GM23338 (cell line): ENCODE measurements at regions not wholly inside any gene's neighbourhood (a gene's known extent, or its start where the extent isn't known, plus 50 kb on each side); places are given as distances from the start of the nearest gene placed in this dataset.

ENCODE experiments used
- ATAC-seq: fragments of 200-7000 bp; cut with Tn5 transposase; 3 replicates; pipeline ENCODE4 v1.9.1; 2020
- DNase-seq: peaks from one replicate; pipeline ENCODE4 v3.0.0-alpha.2; 2015; ENCODE audit warnings: low spot score
- H2AFZ ChIP-seq: fragments of 200-600 bp; sonication (generic); 2 replicates; pipeline ENCODE4 v1.8.0; 2016; ENCODE audit warnings: antibody characterized with exemption, mild to moderate bottlenecking, moderate library complexity
- H3F3A ChIP-seq: fragments of 200-600 bp; sonication (generic); replicated peaks from 2 replicates; pipeline ENCODE4 v1.8.0; 2017; ENCODE audit warnings: antibody characterized with exemption, mixed run types, low read depth
- H3K27ac ChIP-seq: fragments of 200-600 bp; sonication (generic); 2 replicates; pipeline ENCODE4 v1.6.1; 2016; ENCODE audit warnings: low read depth
- H3K27me3 ChIP-seq: fragments of 200-600 bp; sonication (generic); 2 replicates; pipeline ENCODE4 v1.8.0; 2016; ENCODE audit warnings: mild to moderate bottlenecking, mixed run types, moderate library complexity; ENCODE audit not compliant: insufficient read depth
- H3K36me3 ChIP-seq: fragments of 200-600 bp; sonication (generic); 2 replicates; pipeline ENCODE4 v1.8.0; 2016; ENCODE audit warnings: mild to moderate bottlenecking; ENCODE audit not compliant: insufficient read depth
- H3K4me1 ChIP-seq: fragments of 200-600 bp; sonication (generic); 2 replicates; pipeline ENCODE4 v1.8.0; 2016; ENCODE audit warnings: mild to moderate bottlenecking, moderate library complexity; ENCODE audit not compliant: insufficient read depth
- H3K4me2 ChIP-seq: fragments of 200-600 bp; sonication (generic); 2 replicates; pipeline ENCODE4 v1.7.1; 2017; ENCODE audit warnings: mixed run types
- H3K4me3 ChIP-seq: fragments of 200-600 bp; sonication (generic); 2 replicates; pipeline ENCODE4 v1.6.1; 2016; ENCODE audit warnings: mixed run types
- H3K79me2 ChIP-seq: fragments of 200-600 bp; sonication (generic); replicated peaks from 2 replicates; pipeline ENCODE4 v1.8.0; 2017; ENCODE audit warnings: mild to moderate bottlenecking; ENCODE audit not compliant: insufficient read depth
- H3K9me2 ChIP-seq: fragments of 200-600 bp; sonication (generic); 2 replicates; pipeline ENCODE4 v1.8.0; 2017; ENCODE audit not compliant: insufficient read depth
- H4K20me1 ChIP-seq: fragments of 200-600 bp; sonication (generic); replicated peaks from 2 replicates; pipeline ENCODE4 v1.8.0; 2017; ENCODE audit warnings: mild to moderate bottlenecking; ENCODE audit not compliant: insufficient read depth
- H3K27ac Mint-ChIP-seq: 2 replicates; pipeline ENCODE4 v1.8.0; 2020; ENCODE audit warnings: inconsistent platforms, mild to moderate bottlenecking, moderate library complexity, mixed read lengths
- H3K27me3 Mint-ChIP-seq: 3 replicates; pipeline ENCODE4 v1.8.0; 2022; ENCODE audit warnings: low read depth, mild to moderate bottlenecking, moderate library complexity, mixed read lengths, inconsistent platforms; ENCODE audit not compliant: insufficient read depth, poor library complexity
- H3K36me3 Mint-ChIP-seq: 3 replicates; pipeline ENCODE4 v1.8.0; 2021; ENCODE audit warnings: low read depth, mild to moderate bottlenecking, inconsistent platforms, moderate library complexity, mixed read lengths
- H3K4me1 Mint-ChIP-seq: 3 replicates; pipeline ENCODE4 v1.8.0; 2020; ENCODE audit warnings: mild to moderate bottlenecking, inconsistent platforms, mixed read lengths
- H3K4me3 Mint-ChIP-seq: 3 replicates; pipeline ENCODE4 v1.8.0; 2021; ENCODE audit warnings: moderate library complexity, mild to moderate bottlenecking, inconsistent platforms, mixed read lengths
- H3K9me3 Mint-ChIP-seq: 3 replicates; pipeline ENCODE4 v1.8.0; 2020; ENCODE audit warnings: moderate library complexity, mild to moderate bottlenecking, inconsistent platforms, mixed read lengths
- EZH2 ChIP-seq: fragments of 200-600 bp; sonication (generic); IDR thresholded peaks from one replicate; pipeline ENCODE4 v1.8.0; 2017; ENCODE audit warnings: antibody characterized with exemption, mild to moderate bottlenecking, low read depth; ENCODE audit not compliant: unreplicated experiment
- EZH2phosphoT487 ChIP-seq: fragments of 200-600 bp; sonication (generic); IDR thresholded peaks from one replicate; pipeline ENCODE4 v1.8.1; 2018; ENCODE audit warnings: antibody characterized with exemption; ENCODE audit not compliant: unreplicated experiment
- NANOG ChIP-seq: IDR thresholded peaks from 2 replicates; pipeline ENCODE4 v1.6.1; 2016; ENCODE audit warnings: antibody characterized with exemption, borderline replicate concordance
- ZNF114 ChIP-seq: fragments of 250-450 bp; sonication (Bioruptor Pico); IDR thresholded peaks from 2 replicates; pipeline ENCODE4 v1.5.0; 2020; ENCODE audit warnings: mild to moderate bottlenecking, moderate library complexity
- ZNF462 ChIP-seq: fragments of 250-450 bp; sonication (Bioruptor Pico); IDR thresholded peaks from 2 replicates; pipeline ENCODE4 v1.5.0; 2020; ENCODE audit warnings: mild to moderate bottlenecking, moderate library complexity
- TF ChIP-seq, protein P1 (sequence below): IDR thresholded peaks from one replicate; pipeline ENCODE4 v1.6.1; 2018; ENCODE audit warnings: antibody characterized with exemption; ENCODE audit not compliant: unreplicated experiment

- no peak for TF ChIP-seq ZNF462 (CRISPR knock-in tag)
Observed at GRCh38 chr6:804771-805170, 111.8 kb upstream of the EXOC2 start (continued).

DNA sequence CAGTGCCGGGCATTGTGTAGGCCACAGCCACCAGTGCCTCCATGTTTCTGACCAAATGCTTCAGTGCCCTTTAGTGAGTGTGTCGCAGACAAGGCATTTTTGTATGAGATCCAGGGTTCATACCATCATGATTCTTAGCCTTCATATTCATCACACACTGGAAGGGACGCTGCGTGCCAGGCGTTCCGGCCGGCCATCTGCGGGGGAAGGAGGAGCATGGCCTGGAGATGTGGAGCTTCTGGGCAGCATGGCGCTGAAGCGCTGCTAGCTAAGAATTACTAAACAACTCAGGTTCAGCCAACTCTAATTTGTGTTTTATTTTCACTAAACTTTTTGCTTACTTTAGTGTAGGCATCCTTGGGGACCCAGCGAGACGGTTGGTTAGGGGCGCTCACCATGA is 111.4 kb upstream of the EXOC2 start:
- Histone ChIP-seq H3K27ac (no peak overlapping the region), H3K27me3 (no peaks in the 10 kb centered on the region), H3K36me3 (no peaks in the 10 kb centered on the region), H3K4me3 (no peak overlapping the region), H3K4me2 (no peak overlapping the region), H3F3A (no peaks in the 10 kb centered on the region), H3K9me2 (0 out of 2 replicates have a peak, but pooled peaks cover 5% of the 10 kb centered on the region), H3K4me1 (peaks cover 8% of the 10 kb centered on the region; the same call in 1 of the 2 replicates), H3K79me2 (no peaks in the 10 kb centered on the region), H4K20me1 (no peaks in the 10 kb centered on the region), H2AFZ (no peak overlapping the region)
- no peaks in the 10 kb centered on the region for H3K9me3 Mint-ChIP-seq
- no peak overlapping the region for H3K4me3 Mint-ChIP-seq
- H3K27ac Mint-ChIP-seq: no peak overlapping the region
- H3K27me3 Mint-ChIP-seq: peaks cover 2% of the 10 kb centered on the region
- peaks cover 9% of the 10 kb centered on the region; the same call in 2 of the 3 replicates for H3K4me1 Mint-ChIP-seq
- no peaks in the 10 kb centered on the region for H3K36me3 Mint-ChIP-seq
- no peak for DNase-seq
- no peak for ATAC-seq
- TF ChIP-seq NANOG: no peak
- TF ChIP-seq ZNF114 (CRISPR knock-in tag): no peak
- no peak for TF ChIP-seq ZNF462 (CRISPR knock-in tag)
- no peak for TF ChIP-seq EZH2
- TF ChIP-seq EZH2phosphoT487: no peak
- TF ChIP-seq, protein P1, sequence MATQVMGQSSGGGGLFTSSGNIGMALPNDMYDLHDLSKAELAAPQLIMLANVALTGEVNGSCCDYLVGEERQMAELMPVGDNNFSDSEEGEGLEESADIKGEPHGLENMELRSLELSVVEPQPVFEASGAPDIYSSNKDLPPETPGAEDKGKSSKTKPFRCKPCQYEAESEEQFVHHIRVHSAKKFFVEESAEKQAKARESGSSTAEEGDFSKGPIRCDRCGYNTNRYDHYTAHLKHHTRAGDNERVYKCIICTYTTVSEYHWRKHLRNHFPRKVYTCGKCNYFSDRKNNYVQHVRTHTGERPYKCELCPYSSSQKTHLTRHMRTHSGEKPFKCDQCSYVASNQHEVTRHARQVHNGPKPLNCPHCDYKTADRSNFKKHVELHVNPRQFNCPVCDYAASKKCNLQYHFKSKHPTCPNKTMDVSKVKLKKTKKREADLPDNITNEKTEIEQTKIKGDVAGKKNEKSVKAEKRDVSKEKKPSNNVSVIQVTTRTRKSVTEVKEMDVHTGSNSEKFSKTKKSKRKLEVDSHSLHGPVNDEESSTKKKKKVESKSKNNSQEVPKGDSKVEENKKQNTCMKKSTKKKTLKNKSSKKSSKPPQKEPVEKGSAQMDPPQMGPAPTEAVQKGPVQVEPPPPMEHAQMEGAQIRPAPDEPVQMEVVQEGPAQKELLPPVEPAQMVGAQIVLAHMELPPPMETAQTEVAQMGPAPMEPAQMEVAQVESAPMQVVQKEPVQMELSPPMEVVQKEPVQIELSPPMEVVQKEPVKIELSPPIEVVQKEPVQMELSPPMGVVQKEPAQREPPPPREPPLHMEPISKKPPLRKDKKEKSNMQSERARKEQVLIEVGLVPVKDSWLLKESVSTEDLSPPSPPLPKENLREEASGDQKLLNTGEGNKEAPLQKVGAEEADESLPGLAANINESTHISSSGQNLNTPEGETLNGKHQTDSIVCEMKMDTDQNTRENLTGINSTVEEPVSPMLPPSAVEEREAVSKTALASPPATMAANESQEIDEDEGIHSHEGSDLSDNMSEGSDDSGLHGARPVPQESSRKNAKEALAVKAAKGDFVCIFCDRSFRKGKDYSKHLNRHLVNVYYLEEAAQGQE: no peak
